LoVo (cell line): ENCODE measurements at regions not wholly inside any gene's neighbourhood (a gene's known extent, or its start where the extent isn't known, plus 50 kb on each side); places are given as distances from the start of the nearest gene placed in this dataset.
"Not testable (repeated sequence)": the region's sequence is repeated elsewhere in the genome, so short reads cannot be mapped to it uniquely, and the experiment has no call there.

Source experiments
- DNase-seq: peaks from one replicate; pipeline ENCODE4 v3.0.0-alpha.2; 2016; ENCODE audit warnings: low spot score

GRCh38 chrX:138929926-138930582, 218.5 kb upstream of the FGF13 start:
- DNase-seq, result no peak

GRCh38 chrX:138928737-138929459, 217.4 kb upstream of the FGF13 start:
- DNase-seq, result no peak

GRCh38 chrX:138925330-138925729, 213.8 kb upstream of the FGF13 start:
- no peak for DNase-seq

- DNase-seq, result no peak
Observed at GRCh38 chrX:138923805-138924204, 212.3 kb upstream of the FGF13 start.

- DNase-seq, result no peak
Observed at GRCh38 chrX:138921031-138921430, 209.5 kb upstream of the FGF13 start.

- DNase-seq, result no peak
Observed at GRCh38 chrX:138917781-138918180, 206.3 kb upstream of the FGF13 start.

GRCh38 chrX:138914767-138915166, 203.2 kb upstream of the FGF13 start:
- DNase-seq, result no peak

GRCh38 chrX:138908577-138908976, 197.1 kb upstream of the FGF13 start:
- DNase-seq, result no peak

- no peak for DNase-seq
Observed at GRCh38 chrX:138897621-138898492, 186.3 kb upstream of the FGF13 start.

- DNase-seq, result no peak
Observed at GRCh38 chrX:138890491-138890890, 179.0 kb upstream of the FGF13 start.

GRCh38 chrX:138889149-138889548, 177.6 kb upstream of the FGF13 start:
- no peak for DNase-seq

- DNase-seq, result no peak
Observed at GRCh38 chrX:138886769-138887168, 175.3 kb upstream of the FGF13 start.

- DNase-seq, result no peak
Observed at GRCh38 chrX:138885886-138886285, 174.4 kb upstream of the FGF13 start.

GRCh38 chrX:138880293-138880692, 168.8 kb upstream of the FGF13 start:
- not testable (repeated sequence) for DNase-seq

- DNase-seq, result no peak
Observed at GRCh38 chrX:138877746-138878145, 166.2 kb upstream of the FGF13 start.

GRCh38 chrX:138875472-138875871, 164.0 kb upstream of the FGF13 start:
- no peak for DNase-seq

- no peak for DNase-seq
Observed at GRCh38 chrX:138874271-138874935, 162.9 kb upstream of the FGF13 start.

GRCh38 chrX:138873640-138874039, 162.1 kb upstream of the FGF13 start:
- DNase-seq, result not testable (repeated sequence)

- DNase-seq, result no peak
Observed at GRCh38 chrX:138872537-138872936, 161.0 kb upstream of the FGF13 start.

- DNase-seq, result no peak
Observed at GRCh38 chrX:138871739-138872138, 160.2 kb upstream of the FGF13 start.

GRCh38 chrX:138866643-138867042, 155.1 kb upstream of the FGF13 start:
- no peak for DNase-seq

GRCh38 chrX:138865093-138865649, 153.7 kb upstream of the FGF13 start:
- DNase-seq, result no peak
